HEK293 (cell line): ENCODE measurements at regions not wholly inside any gene's neighbourhood (a gene's known extent, or its start where the extent isn't known, plus 50 kb on each side); places are given as distances from the start of the nearest gene placed in this dataset.

Experiments used
- CTCF ChIA-PET: fragments of 350-600 bp; formaldehyde crosslinking; extraction: SDS; loops from one replicate; lab custom pipeline; 2021; ENCODE audit warnings: antibody characterized with exemption; lab: Yijun Ruan, JAX
- POLR2A ChIA-PET: fragments of 300-600 bp; formaldehyde crosslinking; extraction: SDS; loops from one replicate; lab custom pipeline; 2020; ENCODE audit warnings: antibody characterized with exemption, inconsistent platforms; lab: Yijun Ruan, JAX
- H3K27ac ChIP-seq: fragments of 200-500 bp; sonication (Bioruptor generic); 2 replicates; pipeline ENCODE4 v1.5.1; 2014; ENCODE audit warnings: low read depth, low read length, control low read depth, inconsistent platforms; ENCODE audit errors: extremely low read depth
- H3K36me3 ChIP-seq, 2 experiments: fragments of 200-500 bp in 1 of 2; sonication (Bioruptor generic) in 1 of 2; 1 replicate in 1 of 2; 2 replicates in 1 of 2; pipeline ENCODE4 v1.5.1; 2014 to 2017; ENCODE audit warnings: inconsistent platforms in 2 of 2, low read length in 2 of 2; ENCODE audit not compliant: control insufficient read depth in 2 of 2, insufficient read depth in 1 of 2
- H3K4me1 ChIP-seq: fragments of 200-500 bp; sonication (Bioruptor generic); 2 replicates; pipeline ENCODE4 v1.5.1; 2014; ENCODE audit warnings: mild to moderate bottlenecking, low read length, inconsistent platforms; ENCODE audit not compliant: control insufficient read depth, insufficient read depth
- H3K4me3 ChIP-seq: 2 replicates; pipeline ENCODE4 v1.5.1; 2011; ENCODE audit warnings: low read depth, mild to moderate bottlenecking, control low read depth, low read length, moderate library complexity
- H3K9me3 ChIP-seq: fragments of 200-500 bp; sonication (Bioruptor generic); 2 replicates; pipeline ENCODE4 v1.5.1; 2014; ENCODE audit warnings: low read depth, low read length, inconsistent platforms; ENCODE audit not compliant: control insufficient read depth, insufficient read depth
- AEBP2 ChIP-seq: fragments of 450-650 bp; formaldehyde crosslinking; IDR thresholded peaks from 2 replicates; pipeline ENCODE4 v1.5.1; 2016; ENCODE audit warnings: missing biosample characterization, missing genetic modification characterization, borderline replicate concordance
- HOXD13 ChIP-seq: sonication (generic); formaldehyde crosslinking; IDR thresholded peaks from 2 replicates; pipeline ENCODE4 v1.8.0; 2022; ENCODE audit warnings: missing genetic modification reagents, borderline replicate concordance
- SETDB1 ChIP-seq: IDR thresholded peaks from one replicate; pipeline ENCODE4 v1.6.1; 2017; ENCODE audit warnings: mild to moderate bottlenecking, low read length, moderate library complexity, mixed read lengths; ENCODE audit not compliant: insufficient read length
- TSHZ1 ChIP-seq: fragments of 450-650 bp; formaldehyde crosslinking; IDR thresholded peaks from 2 replicates; pipeline ENCODE4 v1.5.1; 2016; ENCODE audit warnings: missing biosample characterization, missing genetic modification characterization, borderline replicate concordance
- ZIC2 ChIP-seq: fragments of 450-650 bp; formaldehyde crosslinking; IDR thresholded peaks from 2 replicates; pipeline ENCODE4 v1.5.1; 2016; ENCODE audit warnings: missing biosample characterization, missing genetic modification characterization
- ZNF155 ChIP-seq: fragments of 450-650 bp; formaldehyde crosslinking; IDR thresholded peaks from 2 replicates; pipeline ENCODE4 v1.5.1; 2016; ENCODE audit warnings: missing biosample characterization, missing genetic modification characterization
- ZNF175 ChIP-seq: fragments of 450-650 bp; formaldehyde crosslinking; IDR thresholded peaks from 2 replicates; pipeline ENCODE4 v1.5.1; 2016; ENCODE audit warnings: missing biosample characterization, missing genetic modification characterization
- ZNF211 ChIP-seq: fragments of 450-650 bp; formaldehyde crosslinking; IDR thresholded peaks from 2 replicates; pipeline ENCODE4 v1.5.1; 2016; ENCODE audit warnings: low read depth, missing biosample characterization, missing genetic modification characterization
- ZNF473 ChIP-seq: fragments of 450-650 bp; formaldehyde crosslinking; IDR thresholded peaks from 2 replicates; pipeline ENCODE4 v1.5.1; 2017; ENCODE audit warnings: missing biosample characterization, missing genetic modification characterization
- ZNF521 ChIP-seq: fragments of 450-650 bp; formaldehyde crosslinking; IDR thresholded peaks from 2 replicates; pipeline ENCODE4 v1.5.1; 2017; ENCODE audit warnings: missing biosample characterization, mild to moderate bottlenecking, missing genetic modification characterization
- ZNF529 ChIP-seq: fragments of 450-650 bp; formaldehyde crosslinking; IDR thresholded peaks from 2 replicates; pipeline ENCODE4 v1.5.1; 2017; ENCODE audit warnings: missing genetic modification characterization, missing biosample characterization; ENCODE audit not compliant: insufficient replicate concordance
- ZNF558 ChIP-seq: fragments of 450-650 bp; formaldehyde crosslinking; IDR thresholded peaks from 2 replicates; pipeline ENCODE4 v1.5.1; 2016; ENCODE audit warnings: missing biosample characterization, missing genetic modification characterization
- ZNF654 ChIP-seq: fragments of 450-650 bp; formaldehyde crosslinking; IDR thresholded peaks from 2 replicates; pipeline ENCODE4 v1.5.1; 2016; ENCODE audit warnings: low read depth, missing biosample characterization, missing genetic modification characterization
- ZNF791 ChIP-seq: fragments of 450-650 bp; formaldehyde crosslinking; IDR thresholded peaks from 2 replicates; pipeline ENCODE4 v1.5.1; 2016; ENCODE audit warnings: missing biosample characterization, missing genetic modification characterization
- TF ChIP-seq, protein P1 (sequence below): fragments of 450-650 bp; formaldehyde crosslinking; IDR thresholded peaks from 2 replicates; pipeline ENCODE4 v1.5.1; 2016; ENCODE audit warnings: missing biosample characterization, missing genetic modification characterization
- TF ChIP-seq, protein P2 (sequence below): fragments of 450-650 bp; formaldehyde crosslinking; IDR thresholded peaks from 2 replicates; pipeline ENCODE4 v1.5.1; 2016; ENCODE audit warnings: missing biosample characterization, missing genetic modification characterization

DNA sequence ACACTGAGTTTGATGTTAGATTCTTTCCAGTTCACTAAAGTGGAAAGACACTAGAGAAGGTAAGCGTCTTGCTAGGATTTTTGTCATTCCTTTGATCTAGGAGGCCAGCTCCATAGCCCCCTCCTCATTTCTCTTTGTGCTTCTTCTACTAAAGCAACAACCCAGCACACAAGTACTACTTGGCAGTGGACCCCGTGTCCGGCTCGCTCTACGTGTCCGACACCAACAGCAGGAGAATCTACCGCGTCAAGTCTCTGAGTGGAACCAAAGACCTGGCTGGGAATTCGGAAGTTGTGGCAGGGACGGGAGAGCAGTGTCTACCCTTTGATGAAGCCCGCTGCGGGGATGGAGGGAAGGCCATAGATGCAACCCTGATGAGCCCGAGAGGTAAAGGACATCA, 76.6 kb upstream of the WWC1 start:
- Histone ChIP-seq H3K36me3 (no peaks in the 10 kb centered on the region), H3K4me1 (no peaks in the 10 kb centered on the region), H3K4me3 (no peak overlapping the region), H3K9me3 (no peaks in the 10 kb centered on the region), H3K27ac (no peak overlapping the region)
- no peak for TF ChIP-seq ZNF175 (tag by site-specific recombination)
- POLR2A ChIA-PET = no interaction called here
- CTCF ChIA-PET = interaction anchor here (0.6 kb wide), 2 partner anchors 72 to 506 kb away, joined by 3 read pairs; no protein-coding TSS in a partner anchor

DNA sequence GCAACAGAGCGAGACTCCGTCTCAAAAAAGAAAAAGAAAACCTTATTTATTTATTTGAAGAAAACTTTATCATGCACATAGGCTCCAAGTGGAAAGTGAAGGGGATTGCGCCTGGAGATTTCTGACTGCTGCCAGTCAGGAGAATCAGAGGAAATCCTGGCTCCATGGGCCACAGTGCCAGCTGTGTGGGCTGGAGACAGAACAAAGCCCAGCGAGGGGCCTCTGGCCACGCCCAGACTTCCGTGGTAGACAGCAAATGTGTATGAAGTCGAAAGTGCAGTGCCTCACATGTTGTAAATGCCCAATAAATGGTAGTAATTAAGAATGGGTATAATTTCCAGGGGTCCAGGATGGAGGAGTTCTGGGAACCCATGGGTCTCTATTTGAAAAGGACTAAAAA, 75.8 kb upstream of the WWC1 start:
- no peak overlapping the region for H3K27ac ChIP-seq
- POLR2A ChIA-PET = no interaction called here
- H3K4me3 ChIP-seq = no peak overlapping the region
- no peaks in the 10 kb centered on the region for H3K36me3 ChIP-seq
- CTCF ChIA-PET = interaction anchor here (0.6 kb wide), 1 partner anchor 73 kb away, joined by 3 read pairs; no protein-coding TSS in a partner anchor
- H3K4me1 ChIP-seq = no peaks in the 10 kb centered on the region
- TF ChIP-seq ZNF211 (tag by site-specific recombination) = no peak
- TF ChIP-seq, protein P1, sequence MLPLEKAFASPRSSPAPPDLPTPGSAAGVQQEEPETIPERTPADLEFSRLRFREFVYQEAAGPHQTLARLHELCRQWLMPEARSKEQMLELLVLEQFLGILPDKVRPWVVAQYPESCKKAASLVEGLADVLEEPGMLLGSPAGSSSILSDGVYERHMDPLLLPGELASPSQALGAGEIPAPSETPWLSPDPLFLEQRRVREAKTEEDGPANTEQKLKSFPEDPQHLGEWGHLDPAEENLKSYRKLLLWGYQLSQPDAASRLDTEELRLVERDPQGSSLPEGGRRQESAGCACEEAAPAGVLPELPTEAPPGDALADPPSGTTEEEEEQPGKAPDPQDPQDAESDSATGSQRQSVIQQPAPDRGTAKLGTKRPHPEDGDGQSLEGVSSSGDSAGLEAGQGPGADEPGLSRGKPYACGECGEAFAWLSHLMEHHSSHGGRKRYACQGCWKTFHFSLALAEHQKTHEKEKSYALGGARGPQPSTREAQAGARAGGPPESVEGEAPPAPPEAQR (tag by site-specific recombination) = no peak
- no peak for TF ChIP-seq ZIC2
- TF ChIP-seq ZNF558 (tag by site-specific recombination) = no peak
- no peak for TF ChIP-seq AEBP2 (tag by site-specific recombination)
- TF ChIP-seq SETDB1 = no peak
- no peak for TF ChIP-seq ZNF654 (tag by site-specific recombination)
- no peak for TF ChIP-seq ZNF155 (tag by site-specific recombination)
- no peak for TF ChIP-seq HOXD13
- TF ChIP-seq ZNF791 (tag by site-specific recombination) = no peak
- TF ChIP-seq, protein P2, sequence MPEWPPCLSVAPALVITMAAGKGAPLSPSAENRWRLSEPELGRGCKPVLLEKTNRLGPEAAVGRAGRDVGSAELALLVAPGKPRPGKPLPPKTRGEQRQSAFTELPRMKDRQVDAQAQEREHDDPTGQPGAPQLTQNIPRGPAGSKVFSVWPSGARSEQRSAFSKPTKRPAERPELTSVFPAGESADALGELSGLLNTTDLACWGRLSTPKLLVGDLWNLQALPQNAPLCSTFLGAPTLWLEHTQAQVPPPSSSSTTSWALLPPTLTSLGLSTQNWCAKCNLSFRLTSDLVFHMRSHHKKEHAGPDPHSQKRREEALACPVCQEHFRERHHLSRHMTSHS (tag by site-specific recombination) = no peak
- no peak for TF ChIP-seq ZNF521 (tag by site-specific recombination)
- TF ChIP-seq TSHZ1 (tag by site-specific recombination) = no peak
- TF ChIP-seq ZNF529 (tag by site-specific recombination) = no peak
- no peak for TF ChIP-seq ZNF473 (tag by site-specific recombination)
- TF ChIP-seq, all 188 proteins: peak for 0
- H3K9me3 ChIP-seq = no peaks in the 10 kb centered on the region
